ENCODE measurements at regions not wholly inside any gene's neighbourhood (a gene's known extent, or its start where the extent isn't known, plus 50 kb on each side); places are given as distances from the start of the nearest gene placed in this dataset.

- no peak for TF ChIP-seq CTCF (IDR thresholded peaks at IDR 0.05; ENCODE audit: insufficient read depth, low read depth, low read length)
Measured at GRCh38 chr12:87670448-87670847, 358.8 kb downstream of the C12orf50 start.

DNA sequence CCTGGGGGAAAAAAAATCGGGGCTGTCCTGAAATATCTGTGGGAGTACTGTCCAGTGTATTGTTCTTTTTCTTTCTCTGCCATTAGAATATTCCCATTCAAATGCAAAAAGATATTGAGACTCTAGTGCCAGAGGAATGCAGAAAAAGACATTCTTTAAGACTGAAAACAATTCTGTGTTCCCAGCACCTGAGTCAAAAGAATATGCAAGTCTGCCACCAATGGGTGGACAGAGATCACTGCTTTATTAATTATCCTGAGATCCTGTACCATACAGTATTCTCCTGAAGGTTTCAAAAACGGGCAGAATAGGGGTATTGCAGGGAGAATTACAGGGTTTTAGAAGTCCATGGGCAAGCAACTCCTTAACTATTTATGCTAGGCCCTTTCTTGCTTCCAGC is 361.8 kb downstream of the C12orf50 start:
- DNase-seq (ENCODE audit: low read depth), result no peak
- POLR2A ChIA-PET, result no interaction called here

More at GRCh38 chr12:87670448-87670847, 358.8 kb downstream of the C12orf50 start:
- no peaks in the 10 kb centered on the region for H3K36me3 ChIP-seq (ENCODE audit: control insufficient read depth, insufficient read depth, low read length)
- ChIA-PET POLR2A (no interaction called here), CTCF (no interaction called here)
- no peak overlapping the region for H3K4me3 ChIP-seq (ENCODE audit: low read depth, low read length)
- no peaks in the 10 kb centered on the region for H3K27me3 ChIP-seq (ENCODE audit: control insufficient read depth, insufficient read depth, low read length)
- DNase-seq (ENCODE audit: low read depth), result no peak

DNA sequence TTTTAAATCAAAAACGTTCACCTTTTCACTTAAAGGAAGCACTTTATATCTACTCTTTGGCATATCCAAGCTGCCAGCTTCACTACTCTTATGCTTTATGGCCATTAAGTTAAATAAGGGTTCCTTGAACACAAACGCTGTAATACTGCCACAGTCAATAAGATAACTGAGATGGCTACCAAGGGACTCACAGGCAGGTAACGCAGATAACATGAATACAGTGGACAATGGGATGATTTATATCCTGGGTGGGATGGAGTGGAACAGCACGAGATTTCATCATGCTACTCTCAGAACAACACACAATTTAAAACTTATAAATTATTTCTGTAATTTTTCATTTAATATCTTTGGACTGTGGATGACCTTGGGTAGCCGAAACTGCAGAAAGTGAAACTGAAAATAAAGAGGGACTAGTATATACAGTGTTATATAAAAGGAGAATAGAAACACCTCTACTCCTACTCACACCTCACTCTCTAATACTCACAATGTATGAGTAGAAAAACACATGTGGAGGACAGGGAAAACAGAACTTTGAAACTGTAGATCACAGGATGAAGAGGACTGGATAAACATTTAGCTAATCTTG is 367.3 kb downstream of the C12orf50 start:
- Histone ChIP-seq H3K4me3 (ENCODE audit: low read depth, low read length) (no peak overlapping the region), H3K27me3 (ENCODE audit: control insufficient read depth, insufficient read depth, low read length) (no peaks in the 10 kb centered on the region), H3K36me3 (ENCODE audit: control insufficient read depth, insufficient read depth, low read length) (no peaks in the 10 kb centered on the region)
- no peak for TF ChIP-seq CTCF (IDR thresholded peaks at IDR 0.05; ENCODE audit: insufficient read depth, low read depth, low read length)
- POLR2A ChIA-PET, result no interaction called here
- DNase-seq (ENCODE audit: low read depth), result no peak
- CTCF ChIA-PET, result no interaction called here

More for the DNA sequence above, 361.8 kb downstream of the C12orf50 start:
- Histone ChIP-seq H3K36me3 (ENCODE audit: control insufficient read depth, insufficient read depth, low read length) (no peaks in the 10 kb centered on the region), H3K27me3 (ENCODE audit: control insufficient read depth, insufficient read depth, low read length) (no peaks in the 10 kb centered on the region), H3K4me3 (ENCODE audit: low read depth, low read length) (no peak overlapping the region)
- CTCF ChIA-PET, result interaction anchor here (0.7 kb wide), 1 partner anchor 1720 kb away, joined by 3 read pairs; no protein-coding TSS in a partner anchor
- no peak for TF ChIP-seq CTCF (IDR thresholded peaks at IDR 0.05; ENCODE audit: insufficient read depth, low read depth, low read length)

DNA sequence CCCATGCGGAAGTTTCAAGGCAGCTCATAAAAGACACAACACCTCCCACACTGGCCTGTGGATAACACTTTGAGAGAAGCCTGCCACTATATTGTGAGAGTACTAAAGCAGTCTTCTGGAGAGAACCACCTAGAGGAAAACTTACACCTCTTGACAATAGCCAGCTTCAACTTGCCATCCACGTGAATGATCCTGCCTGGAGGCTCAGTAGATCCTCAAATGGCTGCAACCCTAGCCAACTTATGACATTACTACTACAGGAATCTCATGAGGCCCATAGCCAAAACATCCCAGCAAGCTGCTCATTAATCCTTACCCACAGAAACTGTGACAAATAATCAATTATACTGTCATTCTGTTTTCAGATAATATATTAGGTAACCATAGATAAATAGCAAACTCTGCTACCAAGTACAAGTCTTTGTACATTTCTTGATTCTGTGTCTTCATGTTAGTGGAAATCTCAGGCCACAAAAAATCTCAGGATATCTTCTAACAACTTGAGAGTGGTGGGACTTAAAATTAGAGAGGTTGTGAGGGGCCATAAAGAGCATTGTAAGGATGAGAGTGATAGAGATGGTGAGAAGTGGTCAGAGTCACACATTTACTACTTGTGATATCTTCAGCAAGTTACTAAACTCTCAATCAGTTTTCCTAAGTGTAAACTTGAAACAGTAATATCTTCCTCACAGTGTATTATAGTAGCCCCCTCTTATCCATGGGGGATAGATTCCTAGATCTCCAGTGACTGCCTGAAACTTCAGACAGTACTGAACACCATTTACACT is 368.0 kb downstream of the C12orf50 start:
- no peaks in the 10 kb centered on the region for H3K36me3 ChIP-seq (ENCODE audit: control insufficient read depth, insufficient read depth, low read length)
- H3K27me3 ChIP-seq (ENCODE audit: control insufficient read depth, insufficient read depth, low read length), result no peaks in the 10 kb centered on the region
- ChIA-PET CTCF (interaction anchor here (0.6 kb wide), 2 partner anchors 19 to 20 kb away, joined by 3 read pairs; no protein-coding TSS in a partner anchor), POLR2A (no interaction called here)
- TF ChIP-seq CTCF (IDR thresholded peaks at IDR 0.05; ENCODE audit: insufficient read depth, low read depth, low read length), result no peak
- no peak overlapping the region for H3K4me3 ChIP-seq (ENCODE audit: low read depth, low read length)
- DNase-seq (ENCODE audit: low read depth), result no peak

DNA sequence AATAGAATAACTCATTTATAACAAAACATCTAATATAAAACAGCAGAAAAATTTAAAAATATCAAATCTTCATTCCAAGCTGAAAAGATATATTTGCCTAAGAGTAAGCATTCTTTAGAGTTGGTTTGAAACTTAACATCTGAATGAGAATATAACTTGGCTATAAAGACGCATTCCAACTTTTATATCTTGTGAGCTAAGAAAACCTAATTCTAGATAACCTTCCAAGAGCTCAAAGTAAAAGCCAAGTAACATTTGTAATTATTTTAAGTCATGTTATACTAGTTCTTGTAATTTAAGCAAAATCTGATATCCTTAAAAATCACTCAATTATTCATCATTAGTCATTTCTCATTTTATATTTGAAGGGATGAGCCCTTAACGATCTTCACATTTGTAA is 368.9 kb downstream of the C12orf50 start:
- no peak for TF ChIP-seq CTCF (IDR thresholded peaks at IDR 0.05; ENCODE audit: insufficient read depth, low read depth, low read length)
- Histone ChIP-seq H3K27me3 (ENCODE audit: control insufficient read depth, insufficient read depth, low read length) (no peaks in the 10 kb centered on the region), H3K4me3 (ENCODE audit: low read depth, low read length) (no peak overlapping the region), H3K36me3 (ENCODE audit: control insufficient read depth, insufficient read depth, low read length) (no peaks in the 10 kb centered on the region)
- DNase-seq (ENCODE audit: low read depth), result no peak
- ChIA-PET CTCF (interaction anchor here (0.6 kb wide), 1 partner anchor 19 kb away, joined by 3 read pairs; no protein-coding TSS in a partner anchor), POLR2A (no interaction called here)
